Fibroblast of lung (primary cell): ENCODE measurements at regions not wholly inside any gene's neighbourhood (a gene's known extent, or its start where the extent isn't known, plus 50 kb on each side); places are given as distances from the start of the nearest gene placed in this dataset.

Source experiments
- DNase-seq, 2 donors: peaks; one replicate each; pipeline versions ENCODE4 v3.0.0 to v3.0.0-alpha.2; 2010; ENCODE audit warnings: low read depth in 2 of 2
- H2AFZ ChIP-seq: 2 replicates; pipeline ENCODE4 v1.5.1; 2012; ENCODE audit warnings: low read length, control low read depth, inconsistent platforms
- H3K27ac ChIP-seq: 2 replicates; pipeline ENCODE4 v1.5.1; 2011; ENCODE audit warnings: low read length, control low read depth; ENCODE audit not compliant: insufficient read depth
- H3K27me3 ChIP-seq: 2 replicates; pipeline ENCODE4 v1.5.1; 2011; ENCODE audit warnings: mild to moderate bottlenecking, low read length; ENCODE audit not compliant: control insufficient read depth, insufficient read depth
- H3K36me3 ChIP-seq: 2 replicates; pipeline ENCODE4 v1.5.1; 2011; ENCODE audit warnings: low read length; ENCODE audit not compliant: control insufficient read depth, insufficient read depth
- H3K4me1 ChIP-seq: 2 replicates; pipeline ENCODE4 v1.5.1; 2011; ENCODE audit warnings: low read length; ENCODE audit not compliant: control insufficient read depth, insufficient read depth; ENCODE audit errors: extremely low read depth
- H3K4me2 ChIP-seq: 2 replicates; pipeline ENCODE4 v1.5.1; 2011; ENCODE audit warnings: low read length, control low read depth; ENCODE audit not compliant: insufficient read depth; ENCODE audit errors: extremely low read depth
- H3K4me3 ChIP-seq, 4 experiments: fragments of 200-600 bp in 1 of 4; sonication (generic) in 1 of 4; replicated peaks in 1 of 4; 2 replicates each; pipeline ENCODE4 v1.5.1; 2011 to 2016; ENCODE audit warnings: low read length in 4 of 4, low read depth in 3 of 4, mild to moderate bottlenecking in 3 of 4, control low read depth in 2 of 4, inconsistent platforms in 1 of 4, mixed read lengths in 1 of 4; ENCODE audit not compliant: insufficient read depth in 1 of 4; ENCODE audit errors: control extremely low read depth in 1 of 4
- H3K79me2 ChIP-seq: 2 replicates; pipeline ENCODE4 v1.5.1; 2012; ENCODE audit warnings: mild to moderate bottlenecking, low read length, inconsistent platforms; ENCODE audit not compliant: control insufficient read depth, insufficient read depth
- H3K9ac ChIP-seq: 2 replicates; pipeline ENCODE4 v1.5.1; 2011; ENCODE audit warnings: mild to moderate bottlenecking, low read length, control low read depth; ENCODE audit not compliant: insufficient read depth
- H3K9me3 ChIP-seq: 2 replicates; pipeline ENCODE4 v1.5.1; 2012; ENCODE audit warnings: low read depth, low read length; ENCODE audit not compliant: control insufficient read depth, insufficient read depth
- H4K20me1 ChIP-seq: 2 replicates; pipeline ENCODE4 v1.5.1; 2011; ENCODE audit warnings: low read length; ENCODE audit not compliant: control insufficient read depth, insufficient read depth; ENCODE audit errors: extremely low read depth
- CTCF ChIP-seq, 2 donors: IDR thresholded peaks in 1 of 2; conservative IDR thresholded peaks in 1 of 2; 1 replicate in 1 of 2; 2 replicates in 1 of 2; pipeline ENCODE4 v1.5.1; 2011 to 2012; ENCODE audit warnings: low read length in 2 of 2, control low read depth in 1 of 2, inconsistent platforms in 1 of 2, low read depth in 1 of 2, mild to moderate bottlenecking in 1 of 2
- EZH2 ChIP-seq: IDR thresholded peaks from 2 replicates; pipeline ENCODE4 v1.5.1; 2012; ENCODE audit warnings: low read length, control low read depth, mild to moderate bottlenecking; ENCODE audit errors: missing control alignments

GRCh38 chr3:127387556-127388153 is 99.8 kb upstream of the PRR20G start:
- no peak overlapping the region for H3K4me3 ChIP-seq
- H3K36me3 ChIP-seq: no peaks in the 10 kb centered on the region
- H3K79me2 ChIP-seq: no peaks in the 10 kb centered on the region
- no peaks in the 10 kb centered on the region for H3K4me1 ChIP-seq
- no peaks in the 10 kb centered on the region for H3K27me3 ChIP-seq
- H3K27ac ChIP-seq: no peak overlapping the region
- H3K9me3 ChIP-seq: no peaks in the 10 kb centered on the region
- H4K20me1 ChIP-seq: no peaks in the 10 kb centered on the region
- H3K4me2 ChIP-seq: no peak overlapping the region
- no peak overlapping the region for H2AFZ ChIP-seq
- no peak for DNase-seq
- TF ChIP-seq EZH2: no peak
- TF ChIP-seq CTCF (conservative IDR thresholded peaks at IDR 0.05 in 1 of 2, IDR thresholded peaks at IDR 0.05 in 1 of 2; ENCODE audit: low read depth in 1 of 2, low read length in 2 of 2): no peak
- no peak overlapping the region for H3K9ac ChIP-seq

- Histone ChIP-seq H3K27ac (no peak overlapping the region), H4K20me1 (no peaks in the 10 kb centered on the region), H3K36me3 (no peaks in the 10 kb centered on the region), H3K79me2 (no peaks in the 10 kb centered on the region), H3K9me3 (no peaks in the 10 kb centered on the region), H3K4me1 (no peaks in the 10 kb centered on the region), H3K4me2 (no peak overlapping the region), H3K27me3 (no peaks in the 10 kb centered on the region), H3K9ac (no peak overlapping the region), H3K4me3 (no peak overlapping the region), H2AFZ (no peak overlapping the region)
- TF ChIP-seq EZH2: no peak
- TF ChIP-seq CTCF (conservative IDR thresholded peaks at IDR 0.05 in 1 of 2, IDR thresholded peaks at IDR 0.05 in 1 of 2; ENCODE audit: low read depth in 1 of 2, low read length in 2 of 2): no peak
- DNase-seq: no peak
These were observed 99.3 kb upstream of the PRR20G start for GRCh38 chr3:127387119-127387518.

- no peaks in the 10 kb centered on the region for H3K9me3 ChIP-seq
- no peak overlapping the region for H3K4me2 ChIP-seq
- TF ChIP-seq EZH2: no peak
- TF ChIP-seq CTCF (conservative IDR thresholded peaks at IDR 0.05 in 1 of 2, IDR thresholded peaks at IDR 0.05 in 1 of 2; ENCODE audit: low read depth in 1 of 2, low read length in 2 of 2): no peak
- H3K4me1 ChIP-seq: no peaks in the 10 kb centered on the region
- H2AFZ ChIP-seq: no peak overlapping the region
- no peak overlapping the region for H3K9ac ChIP-seq
- no peak overlapping the region for H3K27ac ChIP-seq
- no peaks in the 10 kb centered on the region for H3K27me3 ChIP-seq
- H3K79me2 ChIP-seq: no peaks in the 10 kb centered on the region
- H3K36me3 ChIP-seq: no peaks in the 10 kb centered on the region
- DNase-seq: no peak
- H4K20me1 ChIP-seq: no peaks in the 10 kb centered on the region
- no peak overlapping the region for H3K4me3 ChIP-seq
These were observed 98.6 kb upstream of the PRR20G start for GRCh38 chr3:127386490-127386889.
